Immature natural killer cell (primary cell): ENCODE measurements at regions not wholly inside any gene's neighbourhood (a gene's known extent, or its start where the extent isn't known, plus 50 kb on each side); places are given as distances from the start of the nearest gene placed in this dataset.

Experiments
- DNase-seq, 3 donors: peaks; one replicate each; pipeline ENCODE4 v3.0.0; 2022; ENCODE audit warnings: mixed read lengths in 1 of 3
- H3K27ac Mint-ChIP-seq, 6 donors: one replicate each; pipeline ENCODE4 v1.8.0; 2020; ENCODE audit warnings: mixed read lengths in 6 of 6, mild to moderate bottlenecking in 5 of 6, inconsistent platforms in 4 of 6, moderate library complexity in 3 of 6
- H3K27me3 Mint-ChIP-seq, 3 donors: one replicate each; pipeline ENCODE4 v1.8.0; 2020 to 2021; ENCODE audit warnings: low read depth in 3 of 3, mild to moderate bottlenecking in 3 of 3, mixed read lengths in 3 of 3, moderate library complexity in 3 of 3, inconsistent platforms in 1 of 3
- H3K36me3 Mint-ChIP-seq, 3 donors: one replicate each; pipeline ENCODE4 v1.8.0; 2020; ENCODE audit warnings: mixed read lengths in 3 of 3, inconsistent platforms in 2 of 3, mild to moderate bottlenecking in 2 of 3
- H3K4me1 Mint-ChIP-seq, 2 donors: one replicate each; pipeline ENCODE4 v1.8.0; 2020; ENCODE audit warnings: inconsistent platforms in 2 of 2, mild to moderate bottlenecking in 2 of 2, mixed read lengths in 2 of 2, moderate library complexity in 1 of 2
- H3K4me3 Mint-ChIP-seq, 5 donors: one replicate each; pipeline ENCODE4 v1.8.0; 2020; ENCODE audit warnings: mild to moderate bottlenecking in 5 of 5, mixed read lengths in 5 of 5, inconsistent platforms in 3 of 5, moderate library complexity in 3 of 5
- H3K9me3 Mint-ChIP-seq, 6 donors: one replicate each; pipeline ENCODE4 v1.8.0; 2020; ENCODE audit warnings: mild to moderate bottlenecking in 6 of 6, mixed read lengths in 6 of 6, inconsistent platforms in 4 of 6, moderate library complexity in 3 of 6

GRCh38 chr16:73883126-73883525 is 413.5 kb upstream of the PSMD7 start:
- Mint-ChIP-seq H3K9me3 (peaks cover 0 to 2% (median 0%) of the 10 kb centered on the region in 6 donors), H3K36me3 (no peaks in the 10 kb centered on the region), H3K27ac (no peak overlapping the region), H3K27me3 (peaks cover 2 to 5% (median 2%) of the 10 kb centered on the region in 3 donors), H3K4me1 (no peaks in the 10 kb centered on the region), H3K4me3 (no peak overlapping the region)
- no peak for DNase-seq

DNA sequence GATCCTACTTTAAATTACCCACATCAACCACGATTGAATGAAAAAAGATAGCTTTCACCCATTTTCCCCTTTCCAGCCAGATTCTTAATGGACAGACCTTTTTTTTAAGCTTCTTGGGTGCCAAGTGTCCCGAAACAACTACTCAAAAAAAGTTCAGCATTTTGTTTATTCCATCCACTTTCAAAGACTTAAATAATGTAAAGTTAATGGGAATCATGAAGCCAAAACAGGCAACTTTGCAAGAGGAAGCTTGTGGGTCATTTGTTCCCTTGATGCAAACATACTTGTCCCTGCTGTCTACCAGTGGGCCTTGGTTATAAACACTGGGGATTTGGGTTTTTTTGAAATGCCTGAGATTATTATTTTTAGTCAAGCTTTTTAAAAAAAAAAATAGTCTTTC is 414.0 kb upstream of the PSMD7 start:
- peaks cover 0 to 3% (median 2%) of the 10 kb centered on the region in 3 donors for H3K27me3 Mint-ChIP-seq
- H3K4me1 Mint-ChIP-seq: no peaks in the 10 kb centered on the region
- DNase-seq: no peak
- H3K4me3 Mint-ChIP-seq: no peak overlapping the region
- H3K27ac Mint-ChIP-seq: no peak overlapping the region
- no peaks in the 10 kb centered on the region for H3K36me3 Mint-ChIP-seq
- no peaks in the 10 kb centered on the region for H3K9me3 Mint-ChIP-seq

DNA sequence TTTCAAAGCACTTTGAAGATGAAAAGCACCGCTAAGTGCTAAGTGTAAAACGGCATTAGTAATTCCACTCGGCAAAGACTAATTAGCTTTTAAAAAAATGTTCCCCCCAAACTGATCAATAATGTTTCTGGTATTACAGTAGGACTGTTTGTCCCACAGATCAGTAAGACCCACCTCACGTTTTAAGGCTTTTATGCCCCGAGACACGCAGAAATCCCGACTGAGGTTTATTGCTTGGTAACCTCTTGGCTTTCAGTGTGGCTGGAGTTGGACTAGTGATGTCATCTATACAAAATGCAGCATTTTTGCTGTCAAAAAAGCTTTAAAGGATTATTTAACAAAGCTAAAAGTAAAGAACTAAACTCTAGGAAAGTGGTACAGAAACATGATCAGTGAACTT is 414.6 kb upstream of the PSMD7 start:
- no peak overlapping the region for H3K4me3 Mint-ChIP-seq
- no peaks in the 10 kb centered on the region for H3K36me3 Mint-ChIP-seq
- no peak overlapping the region for H3K27ac Mint-ChIP-seq
- peaks cover 0 to 3% (median 2%) of the 10 kb centered on the region in 3 donors for H3K27me3 Mint-ChIP-seq
- H3K9me3 Mint-ChIP-seq: no peaks in the 10 kb centered on the region
- H3K4me1 Mint-ChIP-seq: no peaks in the 10 kb centered on the region
- no peak for DNase-seq

DNA sequence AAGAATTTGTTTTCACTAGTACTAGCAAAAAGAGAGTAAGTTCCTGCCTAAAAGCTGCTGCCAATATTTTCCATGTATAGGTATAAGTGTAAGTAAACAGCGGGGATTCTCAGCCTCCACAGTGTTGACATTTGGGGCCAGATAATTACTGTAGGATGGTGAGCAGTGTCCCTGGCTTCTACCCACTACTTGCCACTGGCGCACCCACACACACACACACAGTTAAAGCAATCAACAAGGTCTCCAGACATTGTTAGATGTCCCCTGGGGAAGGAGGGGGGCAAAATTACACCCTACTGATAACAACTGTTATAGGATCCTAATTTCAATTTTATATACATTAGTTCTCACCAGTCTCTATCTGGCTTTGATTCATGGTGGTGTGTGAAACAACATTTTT is 417.0 kb upstream of the PSMD7 start:
- Mint-ChIP-seq H3K4me1 (no peaks in the 10 kb centered on the region), H3K36me3 (no peaks in the 10 kb centered on the region), H3K9me3 (no peaks in the 10 kb centered on the region), H3K27me3 (peaks cover 0 to 3% (median 2%) of the 10 kb centered on the region in 3 donors), H3K4me3 (no peak overlapping the region), H3K27ac (no peak overlapping the region)
- no peak for DNase-seq

GRCh38 chr16:73878611-73879010 is 418.0 kb upstream of the PSMD7 start:
- H3K27ac Mint-ChIP-seq: no peak overlapping the region
- no peaks in the 10 kb centered on the region for H3K4me1 Mint-ChIP-seq
- H3K36me3 Mint-ChIP-seq: no peaks in the 10 kb centered on the region
- no peak for DNase-seq
- no peak overlapping the region for H3K4me3 Mint-ChIP-seq
- no peaks in the 10 kb centered on the region for H3K9me3 Mint-ChIP-seq
- peaks cover 0 to 3% (median 1%) of the 10 kb centered on the region in 3 donors for H3K27me3 Mint-ChIP-seq

- no peaks in the 10 kb centered on the region for H3K9me3 Mint-ChIP-seq
- no peaks in the 10 kb centered on the region for H3K36me3 Mint-ChIP-seq
- H3K4me3 Mint-ChIP-seq: no peak overlapping the region
- DNase-seq: no peak
- peaks cover 0 to 2% (median 0%) of the 10 kb centered on the region in 3 donors for H3K27me3 Mint-ChIP-seq
- H3K27ac Mint-ChIP-seq: no peak overlapping the region
- H3K4me1 Mint-ChIP-seq: no peaks in the 10 kb centered on the region
Measured at GRCh38 chr16:73877150-73877549, 419.5 kb upstream of the PSMD7 start.

GRCh38 chr16:73875996-73876690 is 420.5 kb upstream of the PSMD7 start:
- no peak for DNase-seq
- Mint-ChIP-seq H3K4me1 (no peaks in the 10 kb centered on the region), H3K27me3 (no peaks in the 10 kb centered on the region), H3K9me3 (no peaks in the 10 kb centered on the region), H3K4me3 (no peak overlapping the region), H3K36me3 (no peaks in the 10 kb centered on the region), H3K27ac (no peak overlapping the region)

GRCh38 chr16:73874324-73874723 is 422.3 kb upstream of the PSMD7 start:
- H3K27me3 Mint-ChIP-seq: no peaks in the 10 kb centered on the region
- H3K4me3 Mint-ChIP-seq: no peak overlapping the region
- no peak for DNase-seq
- no peaks in the 10 kb centered on the region for H3K4me1 Mint-ChIP-seq
- H3K27ac Mint-ChIP-seq: no peak overlapping the region
- no peaks in the 10 kb centered on the region for H3K9me3 Mint-ChIP-seq
- H3K36me3 Mint-ChIP-seq: no peaks in the 10 kb centered on the region

GRCh38 chr16:73873643-73874042 is 423.0 kb upstream of the PSMD7 start:
- H3K27me3 Mint-ChIP-seq: no peaks in the 10 kb centered on the region

DNA sequence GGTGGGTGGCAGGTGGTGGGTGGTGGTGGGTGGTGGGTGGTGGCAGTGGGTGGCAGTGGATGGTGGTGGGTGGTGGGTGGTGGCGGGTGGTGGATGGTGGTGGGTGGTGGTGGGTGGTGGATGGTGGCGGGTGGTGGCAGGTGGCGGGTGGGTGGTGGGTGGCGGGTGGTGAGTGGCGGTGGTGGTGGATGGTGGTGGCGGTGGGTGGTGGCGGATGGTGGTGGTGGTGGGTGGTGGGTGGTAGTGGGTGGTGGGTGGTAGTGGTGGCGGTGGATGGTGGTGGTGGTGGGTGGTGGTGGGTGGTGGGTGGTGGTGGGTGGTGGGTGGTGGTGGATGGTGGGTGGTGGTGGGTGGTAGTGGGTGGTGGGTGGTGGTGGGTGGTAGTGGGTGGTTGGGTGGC is 423.8 kb upstream of the PSMD7 start:
- Mint-ChIP-seq H3K27me3 (no peaks in the 10 kb centered on the region), H3K4me3 (no peak overlapping the region), H3K9me3 (peaks cover 0 to 2% (median 0%) of the 10 kb centered on the region in 6 donors), H3K27ac (no peak overlapping the region), H3K4me1 (no peaks in the 10 kb centered on the region), H3K36me3 (no peaks in the 10 kb centered on the region)
- no peak for DNase-seq

More at GRCh38 chr16:73873643-73874042, 423.0 kb upstream of the PSMD7 start:
- DNase-seq: no peak
- H3K4me3 Mint-ChIP-seq: no peak overlapping the region
- H3K36me3 Mint-ChIP-seq: no peaks in the 10 kb centered on the region
- H3K4me1 Mint-ChIP-seq: no peaks in the 10 kb centered on the region
- H3K27ac Mint-ChIP-seq: no peak overlapping the region
- H3K9me3 Mint-ChIP-seq: peaks cover 0 to 1% (median 0%) of the 10 kb centered on the region in 6 donors

GRCh38 chr16:73871088-73871733 is 425.4 kb upstream of the PSMD7 start:
- Mint-ChIP-seq H3K4me3 (no peak overlapping the region), H3K36me3 (no peaks in the 10 kb centered on the region), H3K9me3 (peaks cover 0 to 2% (median 0%) of the 10 kb centered on the region in 6 donors), H3K4me1 (no peaks in the 10 kb centered on the region), H3K27me3 (no peaks in the 10 kb centered on the region), H3K27ac (no peak overlapping the region)
- DNase-seq: no peak

- Mint-ChIP-seq H3K27ac (no peak overlapping the region), H3K4me3 (no peak overlapping the region), H3K36me3 (no peaks in the 10 kb centered on the region), H3K27me3 (peaks cover 0 to 1% (median 0%) of the 10 kb centered on the region in 3 donors), H3K9me3 (peaks cover 0 to 5% (median 0%) of the 10 kb centered on the region in 6 donors), H3K4me1 (no peaks in the 10 kb centered on the region)
- no peak for DNase-seq
Measured at GRCh38 chr16:73869126-73869525, 427.5 kb upstream of the PSMD7 start.

DNA sequence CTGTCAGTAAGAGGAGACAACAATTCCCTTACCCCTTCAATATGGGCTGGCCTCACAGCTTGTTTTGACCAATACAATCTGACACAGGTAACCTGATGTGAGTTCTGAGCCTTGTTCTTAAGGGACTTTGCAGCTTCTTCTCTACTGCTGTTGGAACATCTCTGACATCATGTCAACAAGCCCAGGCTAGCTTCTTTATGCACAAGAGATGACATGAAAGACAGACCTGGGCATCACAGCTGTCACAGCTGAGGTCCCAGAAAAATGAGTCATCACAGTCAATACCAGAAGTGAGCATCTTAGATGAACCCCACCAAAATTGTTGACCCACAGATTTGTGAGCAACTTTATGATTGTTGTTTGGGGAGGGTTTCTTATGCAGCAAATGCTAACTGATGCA is 431.7 kb upstream of the PSMD7 start:
- no peaks in the 10 kb centered on the region for H3K4me1 Mint-ChIP-seq
- no peak overlapping the region for H3K27ac Mint-ChIP-seq
- peaks cover 0 to 2% (median 0%) of the 10 kb centered on the region in 3 donors for H3K27me3 Mint-ChIP-seq
- peaks cover 0 to 9% (median 0%) of the 10 kb centered on the region in 6 donors for H3K9me3 Mint-ChIP-seq
- no peaks in the 10 kb centered on the region for H3K36me3 Mint-ChIP-seq
- no peak overlapping the region for H3K4me3 Mint-ChIP-seq
- DNase-seq: no peak

GRCh38 chr16:73858326-73858725 is 438.3 kb upstream of the PSMD7 start:
- H3K4me1 Mint-ChIP-seq: no peaks in the 10 kb centered on the region
- H3K36me3 Mint-ChIP-seq: no peaks in the 10 kb centered on the region
- no peak overlapping the region for H3K4me3 Mint-ChIP-seq
- no peak overlapping the region for H3K27ac Mint-ChIP-seq
- no peak for DNase-seq
- no peaks in the 10 kb centered on the region for H3K27me3 Mint-ChIP-seq
- H3K9me3 Mint-ChIP-seq: peaks cover 0 to 11% (median 0%) of the 10 kb centered on the region in 6 donors

GRCh38 chr16:73853968-73854367 is 442.6 kb upstream of the PSMD7 start:
- Mint-ChIP-seq H3K36me3 (no peaks in the 10 kb centered on the region), H3K4me1 (no peaks in the 10 kb centered on the region), H3K27me3 (no peaks in the 10 kb centered on the region), H3K27ac (no peak overlapping the region), H3K4me3 (no peak overlapping the region), H3K9me3 (peaks cover 0 to 5% (median 0%) of the 10 kb centered on the region in 6 donors)
- DNase-seq: no peak
